ENCODE measurements at regions not wholly inside any gene's neighbourhood (a gene's known extent, or its start where the extent isn't known, plus 50 kb on each side); places are given as distances from the start of the nearest gene placed in this dataset.
"Not testable (repeated sequence)": the region's sequence is repeated elsewhere in the genome, so short reads cannot be mapped to it uniquely, and the experiment has no call there.

DNA sequence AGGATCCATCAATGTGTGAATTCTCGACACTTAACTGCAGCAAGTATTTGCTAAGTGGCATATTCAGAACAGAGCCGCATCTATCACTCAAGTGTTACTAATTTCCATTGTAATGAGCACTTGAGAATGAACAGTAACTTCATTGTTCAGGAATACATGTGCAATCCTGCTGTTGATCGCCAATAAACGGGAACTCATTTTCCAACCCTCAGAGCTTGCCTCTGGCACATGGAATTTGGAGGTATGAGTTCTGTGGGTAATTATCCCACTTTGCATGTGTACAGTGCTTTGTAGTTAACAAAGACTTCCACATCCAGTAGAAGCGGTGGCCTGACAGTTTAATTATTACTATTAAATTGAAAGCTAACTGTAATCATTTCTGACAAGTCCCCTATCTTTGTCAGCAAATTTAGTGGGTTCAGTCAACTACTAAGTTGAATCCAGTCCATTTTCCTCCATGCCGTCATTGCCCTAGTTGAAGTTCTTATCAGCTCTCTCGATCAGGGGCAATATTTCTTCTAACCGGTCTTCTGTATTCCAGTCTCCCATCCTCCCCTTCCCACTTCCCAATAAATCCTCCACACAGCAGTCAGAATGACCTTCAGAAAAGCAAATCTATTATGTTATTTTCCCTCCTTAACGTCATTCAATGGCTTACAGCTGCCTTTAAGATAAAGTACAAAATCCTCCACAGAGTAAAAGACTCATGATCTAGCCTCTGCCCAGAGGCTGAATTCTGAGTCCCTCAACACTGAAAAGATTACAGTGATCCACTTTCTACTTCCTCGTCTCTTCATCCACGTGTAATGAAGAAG is 62.4 kb upstream of the GBA3 start:
- peak; percentile 10 for DNase-seq (ENCODE audit: low spot score)

DNA sequence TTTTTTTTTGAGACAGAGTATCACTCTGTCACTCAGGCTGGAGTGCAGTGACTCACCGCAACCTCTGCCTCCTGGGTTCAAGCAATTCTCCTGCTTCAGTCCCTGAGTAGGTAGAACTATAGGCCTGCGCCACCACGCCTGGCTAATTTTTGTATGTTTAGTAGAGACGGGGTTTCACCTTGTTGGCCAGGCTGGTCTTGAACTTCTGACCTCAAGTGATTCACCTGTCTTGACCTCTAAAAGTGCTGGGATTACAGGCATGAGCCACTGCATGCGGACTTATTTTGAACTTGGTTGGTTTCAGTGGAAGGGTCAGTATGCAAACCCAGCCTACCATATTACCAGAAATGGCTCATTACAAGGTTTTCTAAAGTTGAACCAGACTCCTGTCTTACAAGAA is 61.6 kb upstream of the GBA3 start:
- not testable (repeated sequence) for DNase-seq (ENCODE audit: low spot score)

DNA sequence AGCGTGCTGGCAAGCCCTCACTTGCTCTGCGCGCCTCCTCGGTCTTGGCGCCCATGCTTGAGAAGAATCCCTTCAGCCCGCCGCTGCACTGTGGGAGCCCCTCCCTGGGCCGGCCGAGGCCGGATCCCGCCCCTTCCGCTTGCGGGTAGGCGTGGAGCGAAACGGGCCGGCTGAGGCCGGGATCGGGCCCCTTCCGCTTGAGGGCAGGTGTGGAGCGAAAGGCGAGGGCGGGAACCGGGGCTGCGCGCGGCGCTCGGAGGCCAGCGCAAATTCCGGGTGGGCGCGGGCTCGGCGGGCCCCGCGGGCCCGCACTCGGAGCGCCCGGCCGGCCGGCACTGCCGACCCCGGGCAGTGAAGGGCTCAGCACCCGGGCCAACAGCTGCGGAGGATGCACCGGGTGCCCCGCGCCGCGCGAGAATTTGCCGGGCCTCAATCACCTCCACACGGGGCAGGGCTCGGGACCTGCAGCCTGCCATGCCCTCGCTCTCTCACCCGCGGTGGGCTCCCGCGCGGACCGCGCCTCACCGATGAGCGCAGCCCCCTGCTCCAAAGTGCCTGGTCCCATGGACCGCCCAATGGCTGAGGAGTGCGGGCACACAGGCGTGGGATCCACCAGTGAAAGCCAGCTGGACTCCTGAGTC is 58.1 kb upstream of the GBA3 start:
- DNase-seq (ENCODE audit: low spot score), result no peak

DNA sequence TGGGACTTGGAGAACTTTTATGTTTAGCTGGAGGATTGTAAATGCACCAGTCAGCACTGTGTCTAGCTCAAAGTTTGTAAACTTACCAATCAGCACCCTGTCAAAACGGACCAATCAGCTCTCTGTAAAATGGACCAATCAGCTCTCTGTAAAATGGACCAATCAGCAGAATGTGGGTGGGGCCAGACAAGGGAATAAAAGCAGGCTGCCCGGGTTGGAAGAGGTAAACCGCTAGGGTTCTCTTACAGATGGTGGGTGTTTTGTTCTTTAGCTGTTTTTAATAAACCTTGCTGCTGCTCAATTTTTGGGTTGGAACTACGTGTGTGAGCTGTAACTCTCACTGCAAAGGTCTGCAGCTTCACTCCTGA is 57.6 kb upstream of the GBA3 start:
- not testable (repeated sequence) for DNase-seq (ENCODE audit: low spot score)

DNA sequence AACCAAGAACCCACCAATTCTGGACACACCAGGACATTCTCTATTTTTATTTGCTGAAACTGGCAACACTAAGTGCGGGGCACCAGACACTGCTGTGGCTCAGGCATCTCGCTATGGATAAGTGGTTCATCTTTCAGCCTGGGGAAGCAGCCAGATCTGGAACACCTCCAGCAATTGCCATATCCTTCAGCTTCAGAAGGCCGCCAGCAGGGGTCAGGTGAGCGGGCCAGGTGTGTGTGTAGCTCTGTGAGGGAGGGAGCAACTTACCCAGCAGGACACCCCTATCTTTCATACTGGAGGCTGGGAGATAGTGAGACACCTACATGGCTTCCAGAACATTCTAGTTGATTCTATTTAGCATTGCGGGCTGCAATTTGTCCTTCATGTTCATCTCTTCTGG is 57.0 kb upstream of the GBA3 start:
- DNase-seq (ENCODE audit: low spot score), result no peak

DNA sequence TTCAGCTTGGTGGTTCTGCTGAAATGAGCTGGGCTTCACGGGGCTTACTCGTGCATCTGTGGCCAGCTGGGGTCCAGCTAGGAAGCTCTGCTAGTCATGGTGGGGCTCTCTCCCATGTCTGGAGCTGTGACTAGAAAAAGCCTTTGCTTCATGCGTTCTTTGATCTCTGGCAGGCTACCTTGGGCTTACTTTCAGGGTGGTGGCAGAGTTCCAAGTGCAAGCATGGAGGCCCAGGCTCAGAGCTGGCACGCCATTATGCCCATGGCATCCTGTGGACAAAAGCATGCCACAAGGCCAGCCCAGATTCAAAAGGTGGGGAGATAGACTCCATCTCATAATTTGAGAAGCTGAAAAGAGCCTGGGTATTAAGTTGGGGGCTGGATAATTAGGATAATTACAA is 55.4 kb upstream of the GBA3 start:
- no peak for DNase-seq (ENCODE audit: low spot score)

Measured in globus pallidus (tissue), 1 donor.